HG03196 (cell line): ENCODE measurements at regions not wholly inside any gene's neighbourhood (a gene's known extent, or its start where the extent isn't known, plus 50 kb on each side); places are given as distances from the start of the nearest gene placed in this dataset.

Experiments used
- ATAC-seq: cut with Tn5 transposase; IDR thresholded peaks from one replicate; pipeline ENCODE4 v1.9.1; 2021; ENCODE audit not compliant: unreplicated experiment

DNA sequence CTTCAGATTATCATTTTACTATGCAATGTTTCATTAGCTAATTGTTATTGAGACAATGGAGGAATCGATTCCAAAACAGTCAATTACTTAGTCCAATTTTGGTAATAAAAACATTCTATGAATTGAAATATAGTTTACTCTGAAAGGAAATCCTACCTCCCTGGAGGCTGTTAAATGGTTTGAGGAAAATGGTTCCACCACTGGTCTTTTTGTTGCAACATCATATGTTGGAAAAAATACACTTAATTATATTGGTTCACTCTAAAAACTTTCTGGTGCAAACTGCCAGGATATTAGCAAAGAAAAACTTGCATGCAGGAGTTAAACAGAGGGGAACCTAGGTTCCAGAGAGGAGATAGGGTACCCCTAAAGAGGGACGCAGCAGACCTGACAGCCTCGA is 267.3 kb upstream of the LYZL1 start:
- ATAC-seq: no peak

DNA sequence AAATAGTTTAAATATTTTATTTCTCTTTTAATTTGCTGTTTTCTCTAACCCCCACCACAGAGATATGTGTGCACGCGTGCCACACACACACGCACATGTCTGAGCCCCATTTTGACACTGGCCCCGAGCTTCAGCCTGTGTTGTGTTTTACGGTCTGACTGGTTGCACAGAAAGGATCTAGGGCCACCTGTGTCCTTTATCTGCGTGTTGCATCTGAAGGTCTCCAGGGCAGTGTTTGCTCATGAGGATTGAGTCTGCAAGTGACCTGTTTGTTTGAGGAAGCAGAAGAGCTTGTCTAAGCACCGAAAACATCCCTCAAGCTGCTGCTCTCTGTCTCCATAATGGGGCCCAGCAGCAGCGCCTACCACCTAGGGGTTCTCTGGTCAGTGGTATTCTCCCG is 266.4 kb upstream of the LYZL1 start:
- ATAC-seq: no peak

DNA sequence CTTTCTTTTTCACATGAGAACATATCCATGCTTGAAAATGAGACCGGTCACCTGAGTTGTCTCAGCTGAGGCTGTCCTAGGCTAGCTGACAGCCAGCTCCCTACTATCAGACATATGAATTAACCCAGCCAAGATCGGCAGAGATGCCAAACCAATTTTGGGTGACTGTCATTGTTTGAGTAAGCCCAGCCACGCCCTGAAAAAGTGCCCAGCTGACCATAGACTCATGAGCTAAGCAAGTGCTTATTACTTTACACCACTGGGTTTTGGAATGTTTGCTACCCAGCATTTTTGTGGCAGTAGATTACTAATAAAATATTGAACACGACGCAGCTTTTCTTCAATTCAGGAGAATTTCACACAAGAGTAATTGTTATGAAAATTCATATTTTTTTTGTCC is 265.2 kb upstream of the LYZL1 start:
- no peak for ATAC-seq

DNA sequence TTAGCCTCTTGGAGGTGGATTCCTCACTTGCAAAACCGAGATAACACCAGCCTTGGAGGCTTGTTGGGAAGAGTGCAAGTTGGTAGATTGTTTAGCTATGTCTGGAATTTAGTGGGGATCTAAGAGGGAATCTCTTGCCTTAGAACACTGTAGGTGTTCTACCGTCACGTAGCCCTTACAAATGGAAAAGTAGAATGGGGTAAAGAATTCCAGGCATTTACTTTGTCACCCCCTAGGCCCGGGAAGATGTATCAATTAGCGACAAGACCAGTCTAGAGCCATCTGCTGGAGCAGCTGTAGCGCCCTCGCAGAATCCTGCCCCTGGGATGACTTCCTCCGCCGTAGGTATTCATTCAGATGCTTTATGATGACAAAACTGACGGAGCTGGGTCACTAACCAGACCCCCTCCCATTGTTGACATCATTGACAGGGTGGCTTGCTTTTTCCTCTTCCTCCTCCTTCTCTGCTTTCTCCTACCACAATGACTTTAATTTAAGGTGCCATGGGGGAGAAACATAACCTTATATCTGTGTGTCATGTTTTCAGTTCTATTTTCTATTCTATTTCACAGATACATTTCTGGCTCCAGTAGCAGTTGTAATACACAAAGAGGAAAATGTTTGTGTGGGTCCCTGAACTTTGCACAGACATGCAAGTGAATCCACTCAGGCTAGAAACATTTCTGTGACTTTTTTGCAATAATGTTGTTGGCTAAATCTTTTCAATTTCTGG is 262.6 kb upstream of the LYZL1 start:
- ATAC-seq: no peak

DNA sequence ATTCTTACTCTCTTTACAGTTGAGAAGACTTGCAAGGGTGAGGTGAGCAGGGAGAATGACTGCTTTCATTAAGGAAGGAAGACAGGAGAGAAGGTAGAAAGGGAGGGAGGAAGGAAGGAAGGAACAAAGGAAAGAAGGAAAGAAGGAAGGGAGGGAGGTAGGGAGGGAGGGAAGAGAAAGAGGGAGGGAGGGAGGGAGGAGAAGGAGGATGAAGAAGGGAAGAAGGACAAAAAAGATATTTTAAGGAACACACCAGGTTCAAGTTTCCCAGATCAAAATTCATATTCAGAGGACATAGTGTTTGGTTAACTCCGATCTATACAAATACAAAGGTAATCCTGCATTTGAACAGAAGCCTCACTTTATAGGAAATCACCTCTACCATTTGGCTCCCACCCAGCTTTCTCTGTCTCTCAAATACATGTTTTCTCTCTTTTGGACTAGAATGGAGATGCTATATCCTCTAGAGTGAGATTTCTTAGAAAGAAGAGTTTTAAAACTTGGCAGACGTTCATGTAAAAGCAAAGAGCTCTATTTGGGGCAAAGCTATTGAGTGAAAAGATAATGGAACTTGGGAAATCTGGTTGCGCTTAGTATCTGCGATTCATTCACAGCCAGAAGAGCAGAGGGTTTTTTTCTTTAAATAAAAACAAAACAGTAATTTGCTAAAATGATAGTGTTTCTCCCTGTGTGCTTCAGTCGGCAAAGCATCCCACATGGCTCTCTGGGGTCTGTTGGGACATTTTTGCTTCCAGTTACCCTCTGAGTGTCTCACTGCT is 261.9 kb upstream of the LYZL1 start:
- no peak for ATAC-seq

DNA sequence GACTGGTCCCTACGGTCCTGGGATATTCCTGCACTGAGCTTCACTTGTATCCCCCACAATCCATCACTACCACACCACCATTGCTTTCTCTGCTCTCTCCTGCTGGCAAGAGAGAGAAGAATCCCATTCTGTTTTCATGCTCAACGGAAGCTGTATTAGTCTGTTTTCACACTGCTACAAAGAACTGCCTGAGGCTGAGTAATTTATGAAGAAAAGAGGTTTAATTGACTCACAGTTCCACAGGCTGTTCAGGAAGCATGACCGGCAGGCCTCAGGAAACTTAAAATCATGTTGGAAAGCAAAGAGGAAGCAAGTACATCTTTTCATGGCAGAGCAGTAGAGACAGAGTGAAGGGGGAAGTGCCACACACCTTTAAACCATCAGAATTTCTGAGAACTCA is 260.4 kb upstream of the LYZL1 start:
- ATAC-seq: no peak

DNA sequence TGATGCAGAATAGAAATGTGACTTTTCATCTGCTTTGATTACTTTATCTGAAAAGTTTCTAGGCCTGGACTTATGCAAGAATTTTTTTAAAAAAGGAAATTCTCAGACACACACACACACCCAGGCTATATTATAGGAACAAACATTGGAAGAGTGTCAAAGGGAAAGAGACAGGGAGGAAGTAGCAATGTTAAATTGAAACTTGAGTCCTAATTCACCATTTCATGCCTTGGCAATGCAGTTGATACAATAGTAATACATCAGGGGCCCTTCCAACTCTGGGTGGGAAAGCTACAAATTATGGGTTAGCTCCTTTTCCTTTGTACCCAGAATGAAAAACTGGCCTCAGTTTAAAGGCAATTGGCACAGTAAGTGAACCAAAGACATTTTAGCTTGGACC is 258.0 kb upstream of the LYZL1 start:
- ATAC-seq: no peak

DNA sequence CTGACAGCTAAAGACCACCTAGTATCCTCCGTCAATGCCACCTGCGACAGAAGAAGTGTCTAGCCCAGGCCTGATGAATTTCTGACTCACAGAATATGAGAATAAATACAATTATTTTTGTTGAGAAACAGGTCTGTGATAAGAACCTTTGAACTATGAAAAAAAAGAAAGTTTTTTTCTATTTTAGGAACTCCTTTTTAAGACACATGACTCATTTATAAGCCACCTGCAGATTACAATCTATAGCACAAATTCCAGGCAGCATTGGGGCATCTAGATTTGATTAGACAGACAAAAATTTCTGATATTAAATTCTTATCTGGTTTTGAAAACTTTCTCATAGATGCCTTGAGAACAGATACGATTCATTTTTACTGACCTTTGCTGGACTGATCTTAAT is 256.7 kb upstream of the LYZL1 start:
- no peak for ATAC-seq

DNA sequence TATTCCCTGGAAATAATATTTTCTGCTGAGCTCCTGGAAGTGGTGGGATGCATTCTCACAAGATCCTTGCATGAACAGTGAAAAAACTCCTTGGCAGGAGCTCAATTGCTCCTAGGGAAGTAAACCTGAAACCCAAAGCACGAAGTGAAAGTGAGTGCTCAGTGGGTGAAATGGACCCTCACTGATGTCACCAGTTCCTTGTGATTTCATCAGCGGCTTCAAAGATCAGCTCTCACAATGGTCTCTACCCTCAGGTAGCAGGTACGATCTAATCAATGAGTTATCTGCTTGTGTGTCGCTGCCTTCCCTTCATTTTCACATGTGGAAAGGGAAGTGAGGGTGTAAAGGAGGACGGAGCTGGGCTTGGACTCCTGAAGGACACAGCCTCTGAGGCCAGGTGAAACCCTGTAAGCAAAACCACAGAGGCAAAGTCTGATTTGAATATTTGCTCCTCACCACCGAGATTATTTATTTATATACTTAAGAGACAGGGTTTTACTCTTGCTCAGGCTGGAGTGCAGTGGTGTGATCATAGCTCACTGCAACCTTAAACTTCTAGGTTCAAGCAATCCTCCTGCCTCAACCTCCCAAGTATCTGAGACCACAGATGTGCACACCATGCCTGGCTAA is 255.4 kb upstream of the LYZL1 start:
- no peak for ATAC-seq

DNA sequence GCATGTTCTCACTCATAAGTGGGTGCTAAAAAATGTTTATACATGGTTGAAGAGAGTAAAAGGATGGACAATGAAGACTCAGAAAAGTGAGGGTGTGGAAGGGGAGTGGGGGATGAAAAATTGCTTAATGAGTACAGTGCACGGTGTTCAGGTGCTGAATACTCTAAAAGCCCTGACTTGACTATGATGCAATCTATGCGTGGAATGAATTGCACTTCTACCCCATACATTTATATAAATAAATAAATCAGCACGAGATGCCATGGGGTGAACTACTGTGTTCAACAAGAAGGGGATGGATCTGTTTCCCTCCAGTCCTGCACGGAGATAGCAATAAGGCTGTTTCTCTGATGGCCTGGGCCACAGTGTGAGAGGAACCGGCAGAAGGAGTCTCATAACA is 254.3 kb upstream of the LYZL1 start:
- ATAC-seq: no peak

DNA sequence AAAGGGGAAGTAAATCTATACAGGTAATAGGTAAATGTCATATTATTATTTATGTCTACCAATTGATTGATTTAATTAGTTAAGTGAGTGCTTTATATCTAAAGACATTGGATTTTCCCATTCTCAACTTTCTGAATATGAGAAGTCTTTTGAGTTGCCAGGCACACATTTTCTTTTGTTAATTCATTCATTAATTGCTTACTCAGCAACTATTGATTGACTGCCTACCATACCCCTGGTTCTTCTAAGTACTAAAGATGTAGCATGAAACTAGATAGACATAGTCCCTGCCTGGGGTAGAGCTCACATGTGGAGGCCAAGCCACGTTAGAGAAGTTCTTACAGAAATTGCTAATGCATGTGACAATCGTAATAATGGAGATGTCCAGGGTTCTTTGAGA is 253.1 kb upstream of the LYZL1 start:
- ATAC-seq: no peak

DNA sequence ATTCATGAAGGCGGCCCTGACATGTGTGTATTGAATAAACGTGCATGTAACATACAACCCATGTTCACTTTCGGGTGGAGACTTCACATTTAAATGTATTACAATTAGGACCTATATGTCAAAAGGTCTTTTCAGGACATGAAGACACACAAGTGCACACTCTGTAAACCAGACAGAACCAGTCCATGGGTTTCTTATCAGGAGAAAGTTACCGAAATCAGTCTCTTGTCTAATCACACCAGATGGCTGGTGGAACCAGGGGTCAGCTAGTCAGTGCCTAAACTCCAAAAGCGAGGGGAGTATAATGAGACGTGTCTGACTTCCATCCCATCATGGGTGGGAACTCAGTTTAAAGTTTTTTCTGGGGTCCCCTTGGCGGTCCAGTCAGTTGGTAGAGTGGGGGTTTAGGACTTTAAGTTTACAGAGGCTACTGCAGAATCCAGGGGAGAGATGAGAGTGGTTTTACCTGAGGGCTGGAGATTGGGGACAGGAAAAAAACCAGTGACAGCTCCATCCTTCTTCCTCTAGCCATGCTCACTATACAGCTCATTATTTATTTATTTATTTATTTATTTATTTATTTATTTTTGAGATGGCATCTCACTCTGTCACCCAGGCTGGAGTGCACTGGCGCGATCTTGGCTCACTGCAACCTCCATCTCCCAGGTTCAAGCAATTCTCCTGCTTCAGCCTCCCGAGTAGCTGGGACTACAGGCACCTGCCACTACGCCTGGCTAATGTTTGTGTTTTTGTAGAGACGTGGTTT is 251.3 kb upstream of the LYZL1 start:
- ATAC-seq: no peak

DNA sequence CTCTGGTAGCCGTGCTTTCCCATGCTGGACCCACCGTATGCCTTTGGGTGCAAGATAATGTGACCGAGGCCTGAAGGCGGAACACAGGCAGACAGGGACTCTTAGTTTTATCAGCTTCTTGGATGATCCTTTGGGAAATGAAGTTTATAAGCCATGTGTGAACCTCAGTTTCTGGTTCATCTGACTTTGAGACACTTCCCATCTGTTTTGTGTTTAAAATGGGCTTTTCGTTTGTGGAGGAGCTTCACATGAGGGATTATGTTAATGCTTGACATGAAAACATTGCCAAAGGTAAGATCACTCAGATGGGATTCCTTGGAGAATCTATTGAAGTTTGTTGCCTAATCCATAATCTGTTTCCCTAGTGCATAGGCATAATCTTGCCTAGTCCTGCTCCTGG is 249.8 kb upstream of the LYZL1 start:
- no peak for ATAC-seq

DNA sequence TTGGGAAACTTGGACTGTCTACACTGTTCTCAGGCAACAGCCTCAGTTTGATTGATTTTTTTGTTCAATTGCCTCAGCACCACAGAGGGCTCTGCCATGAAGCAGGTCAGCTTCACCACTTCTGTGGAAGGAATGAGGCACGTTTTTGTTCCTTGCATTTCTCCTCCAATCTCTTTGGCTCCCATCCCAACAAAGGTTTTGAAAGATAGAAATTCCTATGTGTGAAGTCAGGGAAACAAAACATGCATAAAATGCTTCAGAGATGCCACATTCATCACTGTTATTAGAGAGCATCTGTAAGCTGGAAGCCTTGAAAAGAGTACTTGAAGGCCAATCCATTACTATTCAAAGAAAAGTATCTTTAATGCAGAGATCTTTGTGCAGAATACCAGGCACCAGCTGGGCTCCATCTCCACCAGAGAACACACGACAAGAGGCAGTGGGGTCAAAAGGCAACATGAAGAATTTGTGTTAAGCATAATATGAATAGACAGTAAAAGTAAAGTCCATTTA is 249.1 kb upstream of the LYZL1 start:
- ATAC-seq: no peak

DNA sequence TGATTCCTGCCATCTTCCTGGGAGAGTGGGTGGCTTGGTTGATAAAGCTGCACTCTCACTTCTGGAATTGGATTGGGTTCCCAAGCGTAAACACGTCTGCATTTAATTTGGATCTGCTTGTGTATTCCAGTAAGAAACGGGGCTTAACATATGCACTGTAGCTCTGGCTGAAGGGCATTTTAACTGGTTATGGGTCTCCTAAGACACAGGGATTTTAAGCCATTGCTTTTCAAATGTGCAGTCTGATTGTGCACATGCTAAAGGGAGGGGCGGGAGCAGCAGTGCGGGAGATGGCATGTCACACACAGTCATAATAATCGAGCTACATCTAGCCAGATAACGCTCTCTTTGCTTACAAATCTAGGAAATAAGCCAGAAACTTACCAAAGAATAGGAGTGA is 247.3 kb upstream of the LYZL1 start:
- no peak for ATAC-seq

DNA sequence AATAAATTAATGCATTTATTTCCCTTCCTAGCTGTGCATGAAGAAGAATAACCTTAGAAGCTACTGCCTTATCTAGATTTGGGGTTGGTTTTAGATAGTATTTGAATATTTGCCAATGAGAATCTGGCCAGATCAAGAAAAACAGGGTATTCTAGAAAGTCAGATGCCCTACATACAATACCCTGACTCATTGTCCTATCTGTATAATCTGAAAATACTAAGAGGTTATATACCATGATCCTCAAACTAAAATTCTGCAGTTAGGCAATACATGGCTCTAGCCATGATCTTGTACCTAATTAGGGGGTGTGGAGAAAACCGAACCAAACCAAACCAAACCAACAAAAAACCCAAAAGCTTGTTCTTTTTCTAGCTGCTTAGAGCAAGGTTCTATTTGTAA is 240.4 kb upstream of the LYZL1 start:
- no peak for ATAC-seq

DNA sequence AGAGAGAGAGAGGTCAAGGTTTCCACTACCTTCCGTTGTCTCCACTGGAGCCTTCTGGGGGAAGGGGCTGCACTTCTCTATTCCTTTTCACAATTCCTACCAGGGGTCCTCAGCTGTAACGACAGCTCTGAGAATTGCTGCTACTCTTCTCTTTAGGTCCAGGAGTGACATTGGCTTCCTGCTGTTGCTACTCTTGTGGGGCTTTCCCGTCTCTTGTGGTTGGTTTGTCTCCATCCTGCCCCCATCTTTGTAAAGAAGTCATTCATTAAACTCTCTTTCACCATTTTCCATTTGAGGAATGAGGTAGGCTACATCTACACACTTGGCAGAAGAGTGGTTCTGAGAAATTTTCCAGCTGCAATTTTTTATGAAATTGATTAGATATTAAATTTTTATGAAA is 238.8 kb upstream of the LYZL1 start:
- no peak for ATAC-seq

DNA sequence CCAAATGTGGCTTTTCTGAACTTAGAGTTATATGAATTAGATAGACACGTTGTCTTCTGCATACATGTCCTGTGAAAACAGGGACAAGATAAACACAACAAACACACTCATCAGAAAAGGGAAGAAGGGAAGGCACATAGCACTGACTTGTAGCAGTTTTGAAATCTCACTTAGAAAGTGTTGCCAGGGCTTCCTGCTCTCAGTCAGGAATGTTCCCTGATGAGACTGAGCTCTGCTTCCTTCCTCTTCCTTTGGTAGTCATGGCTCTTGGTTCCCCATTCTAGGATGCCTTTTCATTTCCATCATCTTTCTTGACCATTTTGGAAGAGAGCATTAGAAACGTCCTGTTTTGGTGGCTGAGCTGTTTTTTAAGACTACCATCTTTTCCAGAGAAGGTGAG is 233.8 kb upstream of the LYZL1 start:
- no peak for ATAC-seq

DNA sequence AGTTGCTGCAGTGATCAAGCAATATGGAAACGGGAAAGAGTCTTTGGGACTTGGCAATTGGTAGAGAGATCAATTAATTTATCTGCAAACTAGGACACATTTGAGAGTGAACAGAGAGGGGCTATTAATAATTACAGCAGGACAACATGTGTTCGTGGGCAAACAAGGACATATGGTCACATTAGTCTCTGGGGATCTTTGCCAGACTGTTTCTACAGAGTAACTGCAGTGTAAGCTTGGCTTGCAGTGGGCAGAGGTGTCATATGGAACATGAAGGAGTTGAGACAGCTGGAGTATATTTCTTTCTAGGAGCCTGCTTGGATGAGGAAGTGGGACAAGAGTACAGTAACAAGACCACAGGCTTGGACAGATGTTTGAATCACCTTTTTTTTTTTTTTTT is 232.1 kb upstream of the LYZL1 start:
- no peak for ATAC-seq

DNA sequence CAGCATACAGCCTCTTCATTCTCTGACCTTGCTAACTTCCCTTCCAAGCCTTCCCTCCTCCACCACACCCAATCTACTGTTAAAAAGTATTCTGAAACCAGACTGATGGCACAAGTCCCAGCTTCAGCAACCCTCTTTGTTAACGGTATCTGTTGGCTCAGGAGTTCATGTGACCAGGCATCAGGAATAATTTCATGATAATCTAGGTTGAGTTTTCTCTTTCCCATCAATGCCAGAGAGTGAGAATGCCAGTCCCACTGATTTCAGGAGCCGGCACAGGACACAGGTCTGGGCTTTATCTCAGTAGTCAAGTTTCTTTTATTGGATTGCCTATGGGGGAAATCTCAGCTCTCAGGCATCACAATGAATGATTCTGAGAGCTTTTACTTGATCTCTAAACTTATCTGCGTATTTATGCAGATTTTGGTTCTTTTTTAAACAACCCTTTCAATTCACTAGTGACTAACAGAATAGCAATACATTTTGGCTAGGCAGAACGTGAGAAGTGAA is 231.0 kb upstream of the LYZL1 start:
- ATAC-seq: no peak
